Keratinocyte (primary cell): ENCODE measurements at regions not wholly inside any gene's neighbourhood (a gene's known extent, or its start where the extent isn't known, plus 50 kb on each side); places are given as distances from the start of the nearest gene placed in this dataset.

Experiments used
- CTCF ChIP-seq, 3 experiments: IDR thresholded peaks in 1 of 3; conservative IDR thresholded peaks in 1 of 3; optimal IDR thresholded peaks in 1 of 3; 2 replicates in 2 of 3; 3 replicates in 1 of 3; pipeline versions ENCODE3 to v1.5.1; 2011; ENCODE audit warnings: low read length in 3 of 3, mild to moderate bottlenecking in 3 of 3, moderate library complexity in 2 of 3, control low read depth in 1 of 3, inconsistent platforms in 1 of 3; ENCODE audit not compliant: insufficient read depth in 2 of 3; ENCODE audit errors: extremely low read depth in 1 of 3
- EZH2 ChIP-seq: IDR thresholded peaks from one replicate; pipeline ENCODE4 v1.6.1; 2012; ENCODE audit warnings: inconsistent platforms, mild to moderate bottlenecking, low read length, moderate library complexity

GRCh38 chr4:188370777-188371176 is 231.5 kb downstream of the TRIML1 start:
- TF ChIP-seq CTCF (optimal IDR thresholded peaks at IDR 0.05 in 1 of 3, IDR thresholded peaks at IDR 0.05 in 1 of 3, conservative IDR thresholded peaks at IDR 0.05 in 1 of 3; ENCODE audit: extremely low read depth in 1 of 3, insufficient read depth in 2 of 3, low read length in 3 of 3) (no peak), EZH2 (no peak)
